ENCODE measurements at regions not wholly inside any gene's neighbourhood (a gene's known extent, or its start where the extent isn't known, plus 50 kb on each side); places are given as distances from the start of the nearest gene placed in this dataset.

DNA sequence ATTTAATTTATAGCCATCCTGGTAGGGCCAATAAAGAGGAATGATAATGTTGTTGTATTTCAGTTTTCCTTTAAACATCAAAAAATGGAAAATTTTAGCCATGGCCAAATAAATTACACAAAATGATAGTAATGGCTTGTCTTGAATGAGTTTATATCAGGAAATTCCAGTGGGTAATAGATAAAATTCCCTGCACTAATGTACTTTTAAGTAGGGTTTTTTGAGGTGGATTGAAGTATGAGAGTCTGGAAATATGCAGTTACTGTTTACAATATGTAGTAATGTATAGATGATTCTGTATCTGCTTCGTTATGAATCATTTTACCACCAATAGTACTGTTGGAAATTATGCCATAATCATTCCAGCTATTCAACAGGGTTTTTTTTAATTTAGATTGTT lies 219.4 kb upstream of the ROBO2 start:
- no peak overlapping the region for H3K27ac ChIP-seq

DNA sequence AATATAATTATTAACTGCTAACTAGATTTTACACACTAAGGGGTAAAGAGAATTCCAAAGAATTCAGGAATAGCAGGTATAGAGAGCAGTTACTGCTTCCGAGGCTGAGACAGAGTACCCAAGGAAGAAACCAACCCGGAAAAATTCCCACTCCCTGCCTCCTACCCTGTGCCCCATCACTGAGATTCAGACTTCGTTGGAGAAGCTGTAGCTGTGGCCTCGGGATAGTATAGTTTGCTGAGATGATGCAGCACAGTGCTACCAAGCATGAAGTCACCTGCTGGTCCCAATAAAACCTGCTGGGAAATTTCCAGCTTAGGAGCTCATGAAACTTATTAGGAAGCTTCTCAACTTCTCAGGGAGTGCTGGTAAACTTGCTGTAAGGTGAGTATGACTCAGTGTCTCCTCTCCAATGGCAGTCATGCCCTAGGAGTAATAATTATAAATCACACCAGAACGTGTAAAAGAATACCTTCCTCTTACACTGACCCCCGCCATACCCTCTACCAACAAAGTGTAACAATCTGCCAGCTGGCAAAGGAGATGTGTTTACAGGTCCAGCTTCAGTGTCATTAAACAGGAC lies 215.2 kb upstream of the ROBO2 start:
- DNase-seq (ENCODE audit: low spot score) = no peak
- Histone ChIP-seq H3K27ac (no peak overlapping the region), H3K4me1 (no peaks in the 10 kb centered on the region), H3K36me3 (no peaks in the 10 kb centered on the region), H3K4me3 (no peak overlapping the region), H3K9me3 (no peaks in the 10 kb centered on the region), H3K27me3 (no peaks in the 10 kb centered on the region)
- TF ChIP-seq, protein P1, sequence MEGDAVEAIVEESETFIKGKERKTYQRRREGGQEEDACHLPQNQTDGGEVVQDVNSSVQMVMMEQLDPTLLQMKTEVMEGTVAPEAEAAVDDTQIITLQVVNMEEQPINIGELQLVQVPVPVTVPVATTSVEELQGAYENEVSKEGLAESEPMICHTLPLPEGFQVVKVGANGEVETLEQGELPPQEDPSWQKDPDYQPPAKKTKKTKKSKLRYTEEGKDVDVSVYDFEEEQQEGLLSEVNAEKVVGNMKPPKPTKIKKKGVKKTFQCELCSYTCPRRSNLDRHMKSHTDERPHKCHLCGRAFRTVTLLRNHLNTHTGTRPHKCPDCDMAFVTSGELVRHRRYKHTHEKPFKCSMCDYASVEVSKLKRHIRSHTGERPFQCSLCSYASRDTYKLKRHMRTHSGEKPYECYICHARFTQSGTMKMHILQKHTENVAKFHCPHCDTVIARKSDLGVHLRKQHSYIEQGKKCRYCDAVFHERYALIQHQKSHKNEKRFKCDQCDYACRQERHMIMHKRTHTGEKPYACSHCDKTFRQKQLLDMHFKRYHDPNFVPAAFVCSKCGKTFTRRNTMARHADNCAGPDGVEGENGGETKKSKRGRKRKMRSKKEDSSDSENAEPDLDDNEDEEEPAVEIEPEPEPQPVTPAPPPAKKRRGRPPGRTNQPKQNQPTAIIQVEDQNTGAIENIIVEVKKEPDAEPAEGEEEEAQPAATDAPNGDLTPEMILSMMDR (IDR thresholded peaks at IDR 0.05) = no peak

More for the DNA sequence above, 219.4 kb upstream of the ROBO2 start:
- Histone ChIP-seq H3K9me3 (no peaks in the 10 kb centered on the region), H3K4me3 (no peak overlapping the region), H3K27me3 (no peaks in the 10 kb centered on the region), H3K4me1 (no peaks in the 10 kb centered on the region), H3K36me3 (no peaks in the 10 kb centered on the region)
- TF ChIP-seq, protein P1 (IDR thresholded peaks at IDR 0.05) = no peak
- DNase-seq (ENCODE audit: low spot score) = no peak

DNA sequence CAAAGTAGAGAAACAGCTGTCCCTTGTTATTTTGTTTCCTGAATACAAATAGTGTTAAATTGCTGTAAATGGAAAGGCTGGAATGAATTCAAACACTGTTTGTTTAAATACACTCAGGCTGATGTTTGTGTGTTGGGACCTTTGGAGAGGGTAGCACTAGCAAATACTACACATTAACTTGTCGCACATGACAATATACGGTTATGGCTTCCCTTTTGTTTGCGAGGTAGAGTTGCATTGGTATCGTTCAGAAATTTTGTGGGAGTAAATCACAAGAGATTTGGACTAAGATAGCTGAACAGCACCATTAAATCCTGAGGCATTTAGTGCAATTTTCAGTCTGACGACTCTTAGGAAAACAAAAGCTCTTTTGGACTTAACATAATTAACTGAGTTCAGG lies 213.0 kb upstream of the ROBO2 start:
- H3K4me3 ChIP-seq = no peak overlapping the region
- DNase-seq (ENCODE audit: low spot score) = no peak
- no peaks in the 10 kb centered on the region for H3K9me3 ChIP-seq
- TF ChIP-seq, protein P1 (IDR thresholded peaks at IDR 0.05) = no peak
- no peaks in the 10 kb centered on the region for H3K4me1 ChIP-seq
- H3K27me3 ChIP-seq = no peaks in the 10 kb centered on the region
- H3K36me3 ChIP-seq = no peaks in the 10 kb centered on the region
- H3K27ac ChIP-seq = no peak overlapping the region

DNA sequence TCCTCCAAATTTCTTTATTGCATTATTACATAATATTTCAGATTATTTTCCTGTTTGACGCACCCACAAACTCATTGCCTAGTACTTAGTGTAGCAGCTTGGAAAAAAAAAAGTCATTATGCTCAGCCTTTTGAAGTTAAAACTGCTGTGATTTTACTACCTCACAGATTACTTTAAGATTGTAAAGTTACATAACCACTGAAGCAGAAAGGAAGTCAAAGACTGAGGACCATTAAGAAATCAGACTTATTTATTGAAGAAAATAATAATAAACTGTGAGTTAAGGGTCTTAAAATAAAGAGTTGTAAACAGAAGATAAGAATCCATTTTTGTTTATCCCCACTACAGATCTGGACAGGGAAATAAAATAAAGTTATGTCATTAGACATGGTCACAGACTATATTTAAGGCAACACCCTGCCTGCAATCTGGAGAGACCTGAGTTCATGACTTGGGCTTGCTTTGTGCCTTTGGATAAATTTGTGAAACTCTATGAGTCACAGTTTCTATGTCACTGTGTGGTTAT lies 212.1 kb upstream of the ROBO2 start:
- no peak overlapping the region for H3K4me3 ChIP-seq
- no peaks in the 10 kb centered on the region for H3K9me3 ChIP-seq
- no peak overlapping the region for H3K27ac ChIP-seq
- TF ChIP-seq, protein P1 (IDR thresholded peaks at IDR 0.05) = no peak
- H3K27me3 ChIP-seq = no peaks in the 10 kb centered on the region
- no peaks in the 10 kb centered on the region for H3K36me3 ChIP-seq
- no peak for DNase-seq (ENCODE audit: low spot score)
- H3K4me1 ChIP-seq = no peaks in the 10 kb centered on the region

DNA sequence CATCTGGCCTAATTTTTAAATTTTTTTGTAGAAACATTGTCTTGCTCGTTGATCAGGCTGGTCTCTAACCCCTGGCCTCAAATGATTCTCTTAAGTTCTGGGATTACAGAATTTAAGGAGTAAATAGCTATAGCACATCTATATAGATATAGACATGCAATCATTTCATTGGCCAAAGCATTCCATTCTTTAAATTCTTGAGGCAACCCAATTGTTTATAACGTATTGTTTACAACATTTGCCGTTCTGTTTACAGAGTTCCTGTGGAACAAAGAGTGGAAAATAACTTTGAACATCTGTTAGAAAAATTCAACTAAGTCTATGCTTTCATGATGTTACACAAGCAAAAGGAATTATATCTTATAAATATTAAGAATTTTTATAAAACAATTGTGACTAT lies 205.2 kb upstream of the ROBO2 start:
- H3K36me3 ChIP-seq = no peaks in the 10 kb centered on the region
- H3K27ac ChIP-seq = no peak overlapping the region
- no peaks in the 10 kb centered on the region for H3K4me1 ChIP-seq
- peaks cover 0 to 5% of the 10 kb centered on the region in 2 donors for H3K9me3 ChIP-seq
- no peak overlapping the region for H3K4me3 ChIP-seq
- TF ChIP-seq, protein P1 (IDR thresholded peaks at IDR 0.05) = no peak
- H3K27me3 ChIP-seq = no peaks in the 10 kb centered on the region
- DNase-seq (ENCODE audit: low spot score) = no peak

DNA sequence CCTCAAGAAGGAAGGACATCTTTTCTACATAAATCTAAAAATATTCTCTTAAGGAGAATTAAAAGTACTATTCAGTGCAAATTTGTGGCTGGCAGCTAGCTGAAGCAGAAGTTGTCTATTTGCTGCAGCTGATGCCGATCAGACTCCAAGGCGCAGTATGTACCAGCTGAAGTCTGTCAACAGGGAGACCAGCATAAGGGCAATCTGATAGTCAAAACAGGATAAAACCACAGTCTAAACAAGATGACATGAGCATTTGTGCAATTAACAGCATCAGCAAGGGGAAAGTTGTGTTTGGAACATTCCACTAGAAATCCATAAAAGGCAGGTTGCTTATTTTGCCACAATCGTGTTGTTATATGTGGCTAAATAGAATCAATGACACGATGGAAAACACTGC lies 198.2 kb upstream of the ROBO2 start:
- TF ChIP-seq, protein P1 (IDR thresholded peaks at IDR 0.05) = no peak
- Histone ChIP-seq H3K27ac (no peak overlapping the region), H3K9me3 (peaks cover 0 to 7% of the 10 kb centered on the region in 2 donors), H3K4me3 (no peak overlapping the region), H3K27me3 (no peaks in the 10 kb centered on the region), H3K36me3 (no peaks in the 10 kb centered on the region), H3K4me1 (no peaks in the 10 kb centered on the region)
- DNase-seq (ENCODE audit: low spot score) = no peak
